Lower leg skin (tissue), 4 donors: ENCODE measurements at regions not wholly inside any gene's neighbourhood (a gene's known extent, or its start where the extent isn't known, plus 50 kb on each side); places are given as distances from the start of the nearest gene placed in this dataset.
"Not testable (repeated sequence)": the region's sequence is repeated elsewhere in the genome, so short reads cannot be mapped to it uniquely, and the experiment has no call there.

Experiments
- DNase-seq, 2 donors: peaks; one replicate each; pipeline ENCODE4 v3.0.0-alpha.2; 2019; ENCODE audit warnings: low spot score in 2 of 2
- H3K4me3 ChIP-seq: fragments of 200-600 bp; sonication (generic); 2 replicates; pipeline ENCODE4 v1.5.1; 2017; ENCODE audit warnings: mild to moderate bottlenecking, low read depth; ENCODE audit not compliant: poor library complexity, severe bottlenecking
- CTCF ChIP-seq, 3 donors: fragments of 450-650 bp; IDR thresholded peaks; one replicate each; pipeline ENCODE4 v1.5.1; 2016; ENCODE audit warnings: antibody characterized with exemption in 3 of 3, mild to moderate bottlenecking in 3 of 3, moderate library complexity in 2 of 3
- POLR2A ChIP-seq, 2 donors: fragments of 450-650 bp; IDR thresholded peaks; one replicate each; pipeline ENCODE4 v1.6.1; 2016 to 2017; ENCODE audit warnings: antibody characterized with exemption in 2 of 2, mild to moderate bottlenecking in 1 of 2, moderate library complexity in 1 of 2
- WGBS, 2 donors: methylation state at CpG; one replicate each; pipeline ENCODE4 v1.1.5; 2018; 5-methylcytosine and 5-hydroxymethylcytosine counted together
- intact Hi-C: fragments of 100-400 bp; cut with DNase I; formaldehyde crosslinking; loops from one replicate; pipeline ENCODE4 v1.15.0; 2023; ENCODE audit warnings: low total_unique reads

- DNase-seq = no peak
- intact Hi-C loops = no loop called here
- WGBS, 2 donors = 56 to 84% methylated on average over 1 of the region's 1 CpG
- no peak for TF ChIP-seq POLR2A (IDR thresholded peaks at IDR 0.05)
- TF ChIP-seq CTCF (IDR thresholded peaks at IDR 0.05) = no peak
- no peak overlapping the region for H3K4me3 ChIP-seq
Observed at GRCh38 chr21:27333096-27333495, 366.2 kb upstream of the ADAMTS5 start.

GRCh38 chr21:27329255-27329851 lies 362.5 kb upstream of the ADAMTS5 start:
- 69 to 73% methylated on average over 6 of the region's 6 CpGs for WGBS, 2 donors
- no peak for DNase-seq
- H3K4me3 ChIP-seq = no peak overlapping the region
- intact Hi-C loops = no loop called here
- TF ChIP-seq CTCF (IDR thresholded peaks at IDR 0.05) = no peak
- no peak for TF ChIP-seq POLR2A (IDR thresholded peaks at IDR 0.05)

GRCh38 chr21:27326301-27326700 lies 359.4 kb upstream of the ADAMTS5 start:
- WGBS, 2 donors = 47 to 48% methylated on average over 4 of the region's 4 CpGs
- H3K4me3 ChIP-seq = no peak overlapping the region
- intact Hi-C loops = no loop called here

GRCh38 chr21:27323331-27323730 lies 356.4 kb upstream of the ADAMTS5 start:
- intact Hi-C loops = no loop called here
- no peak overlapping the region for H3K4me3 ChIP-seq
- TF ChIP-seq POLR2A (IDR thresholded peaks at IDR 0.05) = no peak
- TF ChIP-seq CTCF (IDR thresholded peaks at IDR 0.05) = no peak
- no peak for DNase-seq
- whole genome bisulfite sequencing, 2 donors = 67 to 69% methylated on average over 2 of the region's 2 CpGs

More at GRCh38 chr21:27326301-27326700, 359.4 kb upstream of the ADAMTS5 start:
- DNase-seq = no peak
- TF ChIP-seq POLR2A (IDR thresholded peaks at IDR 0.05) (no peak), CTCF (IDR thresholded peaks at IDR 0.05) (no peak)

- no peak overlapping the region for H3K4me3 ChIP-seq
- WGBS, 2 donors = 63 to 67% methylated on average over 2 of the region's 2 CpGs
- TF ChIP-seq CTCF (IDR thresholded peaks at IDR 0.05) = no peak
- TF ChIP-seq POLR2A (IDR thresholded peaks at IDR 0.05) = no peak
- intact Hi-C loops = no loop called here
- no peak for DNase-seq
Observed at GRCh38 chr21:27321791-27322190, 354.9 kb upstream of the ADAMTS5 start.

DNA sequence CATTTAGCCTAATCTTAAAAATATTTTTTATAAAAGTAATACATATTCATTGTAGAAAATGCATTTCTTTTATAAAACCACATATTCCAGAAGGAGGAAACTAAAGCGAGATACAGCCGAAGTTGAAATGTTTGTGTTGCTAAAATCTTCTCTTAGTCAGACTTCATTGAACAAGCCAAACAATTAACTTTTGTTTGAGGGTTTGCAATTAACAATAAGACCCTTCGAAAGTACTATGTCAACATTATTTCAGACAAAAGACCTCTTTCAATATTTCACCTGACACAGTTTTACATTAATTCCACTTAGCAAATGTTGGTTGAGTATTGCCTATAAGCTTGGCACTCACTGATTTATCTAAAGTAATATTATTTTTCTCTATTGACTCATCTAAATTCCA lies 354.0 kb upstream of the ADAMTS5 start:
- TF ChIP-seq CTCF (IDR thresholded peaks at IDR 0.05) = no peak
- no peak for TF ChIP-seq POLR2A (IDR thresholded peaks at IDR 0.05)
- 79 to 85% methylated on average over 3 of the region's 3 CpGs for WGBS, 2 donors
- intact Hi-C loops = no loop called here
- no peak for DNase-seq
- no peak overlapping the region for H3K4me3 ChIP-seq

- WGBS, 2 donors = 73 to 85% methylated on average over 3 of the region's 3 CpGs
Observed at GRCh38 chr21:27317601-27318000, 350.7 kb upstream of the ADAMTS5 start.

More at GRCh38 chr21:27317601-27318000, 350.7 kb upstream of the ADAMTS5 start:
- H3K4me3 ChIP-seq, intact Hi-C loops, DNase-seq: not testable (repeated sequence)
